ENCODE measurements at regions not wholly inside any gene's neighbourhood (a gene's known extent, or its start where the extent isn't known, plus 50 kb on each side); places are given as distances from the start of the nearest gene placed in this dataset.

DNA sequence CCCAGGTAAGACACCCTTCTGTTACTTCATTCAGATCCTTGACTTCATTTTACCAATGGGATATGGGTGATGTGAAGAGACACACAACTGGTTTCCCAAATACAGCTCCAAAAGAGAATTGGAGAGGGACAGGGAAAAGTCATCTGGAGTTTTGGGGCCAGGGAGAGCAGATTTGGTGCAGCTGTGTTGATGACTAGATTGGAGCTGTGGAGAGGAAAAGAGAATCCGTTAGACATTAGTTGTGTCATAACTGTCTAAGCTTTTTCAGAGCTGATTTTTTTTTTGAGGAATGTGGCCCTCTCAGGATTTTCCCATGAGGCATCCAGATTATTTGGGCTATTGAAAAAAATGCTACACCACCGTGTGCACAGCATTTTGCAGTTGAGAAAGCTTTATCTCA, 423.4 kb downstream of the DMAC1 start:
- Histone ChIP-seq H3K36me3 (replicated peaks in 1 of 2; ENCODE audit: control insufficient read depth in 1 of 2, insufficient read depth in 2 of 2, low read length in 1 of 2) (no peaks in the 10 kb centered on the region), H3K79me2 (ENCODE audit: insufficient read depth) (no peaks in the 10 kb centered on the region), H4K20me1 (ENCODE audit: insufficient read depth) (no peaks in the 10 kb centered on the region), H3K27me3 (ENCODE audit: insufficient read depth) (no peaks in the 10 kb centered on the region), H3K9me3 (no peaks in the 10 kb centered on the region), H3F3A (replicated peaks; ENCODE audit: insufficient read depth) (no peaks in the 10 kb centered on the region), H3K4me1 (ENCODE audit: control insufficient read depth in 1 of 2, insufficient read depth in 2 of 2, low read depth in 1 of 2, low read length in 1 of 2) (peaks cover 0 to 5% of the 10 kb centered on the region in 2 experiments; a peak in 2 of 4 replicates), H2AFZ (ENCODE audit: low read depth) (no peak overlapping the region), H3K4me3 (ENCODE audit: low read depth in 2 of 2, low read length in 1 of 2) (no peak overlapping the region), H3K9me2 (no peaks in the 10 kb centered on the region), H3K9ac (no peak overlapping the region), H3K27ac (ENCODE audit: low read depth in 2 of 2, low read length in 1 of 2) (peak overlapping the region in 1 of 2 experiments; percentile 58; a peak in 1 of 4 replicates), H3K4me2 (no peak overlapping the region)
- ChIA-PET POLR2A (no interaction called here), CTCF (interaction anchor here (1.0 to 2.2 kb wide), 3 partner anchors 16 to 324 kb away, joined by 3 to 8 read pairs (median 4); no protein-coding TSS in a partner anchor)
- TF ChIP-seq FOXJ3 (CRISPR knock-in tag; IDR thresholded peaks at IDR 0.05): no peak
- TF ChIP-seq, protein P1, sequence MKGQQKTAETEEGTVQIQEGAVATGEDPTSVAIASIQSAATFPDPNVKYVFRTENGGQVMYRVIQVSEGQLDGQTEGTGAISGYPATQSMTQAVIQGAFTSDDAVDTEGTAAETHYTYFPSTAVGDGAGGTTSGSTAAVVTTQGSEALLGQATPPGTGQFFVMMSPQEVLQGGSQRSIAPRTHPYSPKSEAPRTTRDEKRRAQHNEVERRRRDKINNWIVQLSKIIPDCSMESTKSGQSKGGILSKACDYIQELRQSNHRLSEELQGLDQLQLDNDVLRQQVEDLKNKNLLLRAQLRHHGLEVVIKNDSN (IDR thresholded peaks at IDR 0.05; ENCODE audit: borderline replicate concordance, low read depth): no peak
- TF ChIP-seq NFIC (IDR thresholded peaks at IDR 0.05; ENCODE audit: borderline replicate concordance): no peak
- no peak for TF ChIP-seq GATA2 (CRISPR knock-in tag; IDR thresholded peaks at IDR 0.05)
- TF ChIP-seq JUND (IDR thresholded peaks at IDR 0.05): no peak
- no peak for TF ChIP-seq YY1 (IDR thresholded peaks at IDR 0.05; ENCODE audit: low read depth)
- TF ChIP-seq, protein P2, sequence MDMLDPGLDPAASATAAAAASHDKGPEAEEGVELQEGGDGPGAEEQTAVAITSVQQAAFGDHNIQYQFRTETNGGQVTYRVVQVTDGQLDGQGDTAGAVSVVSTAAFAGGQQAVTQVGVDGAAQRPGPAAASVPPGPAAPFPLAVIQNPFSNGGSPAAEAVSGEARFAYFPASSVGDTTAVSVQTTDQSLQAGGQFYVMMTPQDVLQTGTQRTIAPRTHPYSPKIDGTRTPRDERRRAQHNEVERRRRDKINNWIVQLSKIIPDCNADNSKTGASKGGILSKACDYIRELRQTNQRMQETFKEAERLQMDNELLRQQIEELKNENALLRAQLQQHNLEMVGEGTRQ (IDR thresholded peaks at IDR 0.05; ENCODE audit: borderline replicate concordance, low read depth, low read length): no peak
- TF ChIP-seq FOSL2 (IDR thresholded peaks at IDR 0.05; ENCODE audit: borderline replicate concordance, low read depth): no peak
- no peak for TF ChIP-seq RXRA (IDR thresholded peaks at IDR 0.05; ENCODE audit: borderline replicate concordance, low read depth)
- no peak for TF ChIP-seq CHD2 (IDR thresholded peaks at IDR 0.05; ENCODE audit: low read length, partially characterized antibody)
- 44% methylated on average over 2 of the region's 2 CpGs for WGBS (ENCODE audit: low lambda C conversion rate)
- no peak for DNase-seq

DNA sequence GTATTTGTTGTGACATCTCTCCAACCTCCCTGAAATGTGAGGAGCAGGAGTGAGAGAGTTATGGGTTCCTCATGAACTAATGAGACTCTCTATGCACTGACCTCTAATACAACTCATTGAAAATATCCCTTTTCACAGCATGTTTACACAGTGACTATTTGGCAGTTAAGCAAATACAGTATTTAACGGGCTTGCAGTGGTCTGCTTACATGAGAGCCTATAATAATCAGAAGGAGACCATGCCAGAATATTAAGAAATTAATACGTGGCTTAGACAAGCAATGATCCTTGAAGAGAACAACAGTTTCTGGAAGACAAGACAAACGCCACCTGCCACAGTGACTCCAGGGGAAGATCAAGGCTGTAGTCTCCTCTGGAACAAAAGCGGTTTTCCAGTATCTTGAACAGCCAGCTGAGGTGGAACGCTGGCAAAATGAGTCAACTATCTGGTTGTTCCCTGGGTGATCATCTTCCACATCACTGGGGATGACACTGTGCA, 424.5 kb downstream of the DMAC1 start:
- H3F3A ChIP-seq (replicated peaks; ENCODE audit: insufficient read depth): no peaks in the 10 kb centered on the region
- no peaks in the 10 kb centered on the region for H3K9me3 ChIP-seq
- H3K36me3 ChIP-seq (replicated peaks in 1 of 2; ENCODE audit: control insufficient read depth in 1 of 2, insufficient read depth in 2 of 2, low read length in 1 of 2): no peaks in the 10 kb centered on the region
- CTCF ChIA-PET: interaction anchor here (1.0 kb wide), 1 partner anchor 322 kb away, joined by 4 read pairs; no protein-coding TSS in a partner anchor
- no peaks in the 10 kb centered on the region for H4K20me1 ChIP-seq (ENCODE audit: insufficient read depth)
- H3K79me2 ChIP-seq (ENCODE audit: insufficient read depth): no peaks in the 10 kb centered on the region
- no peak overlapping the region for H3K4me3 ChIP-seq (ENCODE audit: low read depth in 2 of 2, low read length in 1 of 2)
- H3K9me2 ChIP-seq: no peaks in the 10 kb centered on the region
- H3K4me2 ChIP-seq: no peak overlapping the region
- H2AFZ ChIP-seq (ENCODE audit: low read depth): no peak overlapping the region
- no peak for DNase-seq
- H3K4me1 ChIP-seq (ENCODE audit: control insufficient read depth in 1 of 2, insufficient read depth in 2 of 2, low read depth in 1 of 2, low read length in 1 of 2): peaks cover 0 to 5% of the 10 kb centered on the region in 2 experiments; a peak in 2 of 4 replicates
- no peaks in the 10 kb centered on the region for H3K27me3 ChIP-seq (ENCODE audit: insufficient read depth)
- no peak overlapping the region for H3K9ac ChIP-seq
- POLR2A ChIA-PET: no interaction called here
- WGBS (ENCODE audit: low lambda C conversion rate): 59% methylated on average over 5 of the region's 5 CpGs
- H3K27ac ChIP-seq (ENCODE audit: low read depth in 2 of 2, low read length in 1 of 2): no peak overlapping the region
- TF ChIP-seq, protein P3, sequence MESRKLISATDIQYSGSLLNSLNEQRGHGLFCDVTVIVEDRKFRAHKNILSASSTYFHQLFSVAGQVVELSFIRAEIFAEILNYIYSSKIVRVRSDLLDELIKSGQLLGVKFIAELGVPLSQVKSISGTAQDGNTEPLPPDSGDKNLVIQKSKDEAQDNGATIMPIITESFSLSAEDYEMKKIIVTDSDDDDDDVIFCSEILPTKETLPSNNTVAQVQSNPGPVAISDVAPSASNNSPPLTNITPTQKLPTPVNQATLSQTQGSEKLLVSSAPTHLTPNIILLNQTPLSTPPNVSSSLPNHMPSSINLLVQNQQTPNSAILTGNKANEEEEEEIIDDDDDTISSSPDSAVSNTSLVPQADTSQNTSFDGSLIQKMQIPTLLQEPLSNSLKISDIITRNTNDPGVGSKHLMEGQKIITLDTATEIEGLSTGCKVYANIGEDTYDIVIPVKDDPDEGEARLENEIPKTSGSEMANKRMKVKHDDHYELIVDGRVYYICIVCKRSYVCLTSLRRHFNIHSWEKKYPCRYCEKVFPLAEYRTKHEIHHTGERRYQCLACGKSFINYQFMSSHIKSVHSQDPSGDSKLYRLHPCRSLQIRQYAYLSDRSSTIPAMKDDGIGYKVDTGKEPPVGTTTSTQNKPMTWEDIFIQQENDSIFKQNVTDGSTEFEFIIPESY (IDR thresholded peaks at IDR 0.05; ENCODE audit: borderline replicate concordance, low read depth): no peak
- TF ChIP-seq FOXJ3 (CRISPR knock-in tag; IDR thresholded peaks at IDR 0.05) (no peak), RAD21 (IDR thresholded peaks at IDR 0.05; ENCODE audit: low read length) (no peak), MEF2A (IDR thresholded peaks at IDR 0.05; ENCODE audit: borderline replicate concordance, low read depth) (no peak), CHD2 (IDR thresholded peaks at IDR 0.05; ENCODE audit: low read length, partially characterized antibody) (no peak)
- TF ChIP-seq, protein P4, sequence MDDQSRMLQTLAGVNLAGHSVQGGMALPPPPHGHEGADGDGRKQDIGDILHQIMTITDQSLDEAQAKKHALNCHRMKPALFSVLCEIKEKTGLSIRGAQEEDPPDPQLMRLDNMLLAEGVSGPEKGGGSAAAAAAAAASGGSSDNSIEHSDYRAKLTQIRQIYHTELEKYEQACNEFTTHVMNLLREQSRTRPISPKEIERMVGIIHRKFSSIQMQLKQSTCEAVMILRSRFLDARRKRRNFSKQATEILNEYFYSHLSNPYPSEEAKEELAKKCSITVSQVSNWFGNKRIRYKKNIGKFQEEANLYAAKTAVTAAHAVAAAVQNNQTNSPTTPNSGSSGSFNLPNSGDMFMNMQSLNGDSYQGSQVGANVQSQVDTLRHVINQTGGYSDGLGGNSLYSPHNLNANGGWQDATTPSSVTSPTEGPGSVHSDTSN (IDR thresholded peaks at IDR 0.05): no peak
- TF ChIP-seq, protein P5, sequence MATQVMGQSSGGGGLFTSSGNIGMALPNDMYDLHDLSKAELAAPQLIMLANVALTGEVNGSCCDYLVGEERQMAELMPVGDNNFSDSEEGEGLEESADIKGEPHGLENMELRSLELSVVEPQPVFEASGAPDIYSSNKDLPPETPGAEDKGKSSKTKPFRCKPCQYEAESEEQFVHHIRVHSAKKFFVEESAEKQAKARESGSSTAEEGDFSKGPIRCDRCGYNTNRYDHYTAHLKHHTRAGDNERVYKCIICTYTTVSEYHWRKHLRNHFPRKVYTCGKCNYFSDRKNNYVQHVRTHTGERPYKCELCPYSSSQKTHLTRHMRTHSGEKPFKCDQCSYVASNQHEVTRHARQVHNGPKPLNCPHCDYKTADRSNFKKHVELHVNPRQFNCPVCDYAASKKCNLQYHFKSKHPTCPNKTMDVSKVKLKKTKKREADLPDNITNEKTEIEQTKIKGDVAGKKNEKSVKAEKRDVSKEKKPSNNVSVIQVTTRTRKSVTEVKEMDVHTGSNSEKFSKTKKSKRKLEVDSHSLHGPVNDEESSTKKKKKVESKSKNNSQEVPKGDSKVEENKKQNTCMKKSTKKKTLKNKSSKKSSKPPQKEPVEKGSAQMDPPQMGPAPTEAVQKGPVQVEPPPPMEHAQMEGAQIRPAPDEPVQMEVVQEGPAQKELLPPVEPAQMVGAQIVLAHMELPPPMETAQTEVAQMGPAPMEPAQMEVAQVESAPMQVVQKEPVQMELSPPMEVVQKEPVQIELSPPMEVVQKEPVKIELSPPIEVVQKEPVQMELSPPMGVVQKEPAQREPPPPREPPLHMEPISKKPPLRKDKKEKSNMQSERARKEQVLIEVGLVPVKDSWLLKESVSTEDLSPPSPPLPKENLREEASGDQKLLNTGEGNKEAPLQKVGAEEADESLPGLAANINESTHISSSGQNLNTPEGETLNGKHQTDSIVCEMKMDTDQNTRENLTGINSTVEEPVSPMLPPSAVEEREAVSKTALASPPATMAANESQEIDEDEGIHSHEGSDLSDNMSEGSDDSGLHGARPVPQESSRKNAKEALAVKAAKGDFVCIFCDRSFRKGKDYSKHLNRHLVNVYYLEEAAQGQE (IDR thresholded peaks at IDR 0.05; ENCODE audit: low read depth, low read length): no peak
- TF ChIP-seq, protein P6, sequence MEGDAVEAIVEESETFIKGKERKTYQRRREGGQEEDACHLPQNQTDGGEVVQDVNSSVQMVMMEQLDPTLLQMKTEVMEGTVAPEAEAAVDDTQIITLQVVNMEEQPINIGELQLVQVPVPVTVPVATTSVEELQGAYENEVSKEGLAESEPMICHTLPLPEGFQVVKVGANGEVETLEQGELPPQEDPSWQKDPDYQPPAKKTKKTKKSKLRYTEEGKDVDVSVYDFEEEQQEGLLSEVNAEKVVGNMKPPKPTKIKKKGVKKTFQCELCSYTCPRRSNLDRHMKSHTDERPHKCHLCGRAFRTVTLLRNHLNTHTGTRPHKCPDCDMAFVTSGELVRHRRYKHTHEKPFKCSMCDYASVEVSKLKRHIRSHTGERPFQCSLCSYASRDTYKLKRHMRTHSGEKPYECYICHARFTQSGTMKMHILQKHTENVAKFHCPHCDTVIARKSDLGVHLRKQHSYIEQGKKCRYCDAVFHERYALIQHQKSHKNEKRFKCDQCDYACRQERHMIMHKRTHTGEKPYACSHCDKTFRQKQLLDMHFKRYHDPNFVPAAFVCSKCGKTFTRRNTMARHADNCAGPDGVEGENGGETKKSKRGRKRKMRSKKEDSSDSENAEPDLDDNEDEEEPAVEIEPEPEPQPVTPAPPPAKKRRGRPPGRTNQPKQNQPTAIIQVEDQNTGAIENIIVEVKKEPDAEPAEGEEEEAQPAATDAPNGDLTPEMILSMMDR (IDR thresholded peaks at IDR 0.05): no peak

All from SK-N-SH (cell line).